HG02798 (cell line): ENCODE measurements at regions not wholly inside any gene's neighbourhood (a gene's known extent, or its start where the extent isn't known, plus 50 kb on each side); places are given as distances from the start of the nearest gene placed in this dataset.
"Not testable (repeated sequence)": the region's sequence is repeated elsewhere in the genome, so short reads cannot be mapped to it uniquely, and the experiment has no call there.

Experiments used
- ATAC-seq: cut with Tn5 transposase; IDR thresholded peaks from one replicate; pipeline ENCODE4 v1.9.1; 2021; ENCODE audit warnings: mild to moderate bottlenecking; ENCODE audit not compliant: unreplicated experiment, poor library complexity

GRCh38 chr17:70276906-70277305 is 107.6 kb downstream of the KCNJ2 start:
- ATAC-seq, result no peak

GRCh38 chr17:70278844-70279462 is 109.6 kb downstream of the KCNJ2 start:
- ATAC-seq, result no peak

- ATAC-seq, result no peak
Measured at GRCh38 chr17:70286391-70286790, 117.1 kb downstream of the KCNJ2 start.

GRCh38 chr17:70288540-70289290 is 119.4 kb downstream of the KCNJ2 start:
- ATAC-seq, result no peak

GRCh38 chr17:70290770-70291169 is 121.4 kb downstream of the KCNJ2 start:
- no peak for ATAC-seq

GRCh38 chr17:70292366-70292765 is 123.0 kb downstream of the KCNJ2 start:
- no peak for ATAC-seq

- ATAC-seq, result not testable (repeated sequence)
Measured at GRCh38 chr17:70293564-70294310, 124.4 kb downstream of the KCNJ2 start.

GRCh38 chr17:70295329-70295728 is 126.0 kb downstream of the KCNJ2 start:
- ATAC-seq, result no peak

- ATAC-seq, result no peak
Measured at GRCh38 chr17:70295731-70296130, 126.4 kb downstream of the KCNJ2 start.

- ATAC-seq, result no peak
Measured at GRCh38 chr17:70296456-70296855, 127.1 kb downstream of the KCNJ2 start.

- ATAC-seq, result no peak
Measured at GRCh38 chr17:70297397-70297796, 128.1 kb downstream of the KCNJ2 start.

- no peak for ATAC-seq
Measured at GRCh38 chr17:70298929-70299531, 129.7 kb downstream of the KCNJ2 start.

- no peak for ATAC-seq
Measured at GRCh38 chr17:70307430-70308225, 138.3 kb downstream of the KCNJ2 start.

GRCh38 chr17:70308618-70309017 is 139.3 kb downstream of the KCNJ2 start:
- no peak for ATAC-seq

GRCh38 chr17:70310221-70310672 is 140.9 kb downstream of the KCNJ2 start:
- ATAC-seq, result no peak

GRCh38 chr17:70313086-70313852 is 143.9 kb downstream of the KCNJ2 start:
- no peak for ATAC-seq

- ATAC-seq, result no peak
Measured at GRCh38 chr17:70314096-70314495, 144.8 kb downstream of the KCNJ2 start.

- no peak for ATAC-seq
Measured at GRCh38 chr17:70314506-70314905, 145.2 kb downstream of the KCNJ2 start.

- no peak for ATAC-seq
Measured at GRCh38 chr17:70317421-70317820, 148.1 kb downstream of the KCNJ2 start.
